Cardiac fibroblast (primary cell): ENCODE measurements at regions not wholly inside any gene's neighbourhood (a gene's known extent, or its start where the extent isn't known, plus 50 kb on each side); places are given as distances from the start of the nearest gene placed in this dataset.

Experiments
- DNase-seq, 2 donors: peaks; one replicate each; pipeline versions ENCODE4 v3.0.0 to v3.0.0-alpha.2; 2010; ENCODE audit warnings: low read depth in 2 of 2
- H3K4me3 ChIP-seq, 2 donors: replicated peaks in 1 of 2; 1 replicate in 1 of 2; 2 replicates in 1 of 2; pipeline ENCODE4 v1.5.1; 2011; ENCODE audit warnings: low read depth in 2 of 2, low read length in 2 of 2, mild to moderate bottlenecking in 2 of 2, moderate library complexity in 1 of 2
- TF ChIP-seq, protein P1 (sequence below): IDR thresholded peaks from one replicate; pipeline ENCODE4 v1.5.1; 2011; ENCODE audit warnings: low read depth, mild to moderate bottlenecking, low read length, inconsistent platforms

DNA sequence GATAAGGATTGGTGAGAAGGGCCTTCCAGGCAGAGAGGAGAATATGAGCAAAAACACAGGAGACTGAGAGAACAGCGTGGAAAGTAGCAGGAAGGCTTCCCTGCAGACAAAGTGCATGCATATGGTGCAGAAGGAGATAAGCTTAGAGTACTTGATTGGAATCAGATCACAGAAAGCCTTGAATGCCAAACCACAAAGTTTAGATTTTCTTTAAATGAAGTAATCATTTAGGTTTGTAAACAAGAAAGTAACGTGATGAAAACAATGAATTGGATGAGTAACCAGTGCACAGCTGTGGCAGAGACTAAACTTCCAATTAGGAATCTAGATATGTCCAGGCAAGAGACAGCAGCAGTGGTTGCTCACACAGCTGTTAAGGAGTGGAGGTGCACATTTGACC is 83.8 kb upstream of the C1QTNF7 start:
- TF ChIP-seq, protein P1, sequence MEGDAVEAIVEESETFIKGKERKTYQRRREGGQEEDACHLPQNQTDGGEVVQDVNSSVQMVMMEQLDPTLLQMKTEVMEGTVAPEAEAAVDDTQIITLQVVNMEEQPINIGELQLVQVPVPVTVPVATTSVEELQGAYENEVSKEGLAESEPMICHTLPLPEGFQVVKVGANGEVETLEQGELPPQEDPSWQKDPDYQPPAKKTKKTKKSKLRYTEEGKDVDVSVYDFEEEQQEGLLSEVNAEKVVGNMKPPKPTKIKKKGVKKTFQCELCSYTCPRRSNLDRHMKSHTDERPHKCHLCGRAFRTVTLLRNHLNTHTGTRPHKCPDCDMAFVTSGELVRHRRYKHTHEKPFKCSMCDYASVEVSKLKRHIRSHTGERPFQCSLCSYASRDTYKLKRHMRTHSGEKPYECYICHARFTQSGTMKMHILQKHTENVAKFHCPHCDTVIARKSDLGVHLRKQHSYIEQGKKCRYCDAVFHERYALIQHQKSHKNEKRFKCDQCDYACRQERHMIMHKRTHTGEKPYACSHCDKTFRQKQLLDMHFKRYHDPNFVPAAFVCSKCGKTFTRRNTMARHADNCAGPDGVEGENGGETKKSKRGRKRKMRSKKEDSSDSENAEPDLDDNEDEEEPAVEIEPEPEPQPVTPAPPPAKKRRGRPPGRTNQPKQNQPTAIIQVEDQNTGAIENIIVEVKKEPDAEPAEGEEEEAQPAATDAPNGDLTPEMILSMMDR, result no peak
- no peak overlapping the region for H3K4me3 ChIP-seq
- peak; percentile 46 to 61 for DNase-seq

DNA sequence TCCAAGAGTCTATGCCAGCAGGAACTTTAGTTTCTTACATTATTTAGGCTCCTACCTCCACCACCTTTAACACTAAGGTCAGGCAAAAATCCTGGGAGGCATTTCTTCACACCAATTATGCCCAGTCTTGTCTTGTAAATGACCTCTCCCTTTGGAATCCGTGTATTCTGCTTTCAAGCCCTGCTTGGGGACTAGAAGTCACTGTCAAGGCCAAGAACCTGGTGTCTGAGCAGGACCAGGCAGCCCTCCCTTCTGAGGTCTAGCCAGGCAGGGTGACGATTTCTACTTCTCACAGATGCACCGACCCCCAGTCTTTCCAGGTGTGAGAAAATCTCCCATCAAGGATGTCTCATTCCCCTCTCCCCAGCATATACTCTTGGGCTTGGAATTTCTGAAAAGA is 82.7 kb upstream of the C1QTNF7 start:
- no peak overlapping the region for H3K4me3 ChIP-seq
- TF ChIP-seq, protein P1, result no peak
- no peak for DNase-seq

DNA sequence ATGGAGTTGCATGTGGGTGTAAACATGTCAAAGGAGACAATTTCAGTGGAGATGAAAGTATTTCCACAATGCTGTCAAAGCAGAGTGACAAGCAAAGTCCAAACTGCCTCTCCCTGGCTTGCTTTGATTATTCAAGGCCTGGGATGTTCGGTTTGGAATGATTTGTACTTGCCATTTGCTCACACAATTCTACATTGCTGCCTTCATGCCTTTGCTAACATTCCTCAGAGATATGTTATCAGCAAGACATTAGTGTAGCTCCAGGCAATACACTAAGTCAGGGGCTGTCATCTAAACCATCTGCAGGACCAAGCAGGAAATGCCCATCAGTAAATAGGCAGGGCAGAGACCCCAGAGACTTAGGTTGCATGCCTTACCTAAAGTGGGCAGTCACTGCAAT is 79.6 kb upstream of the C1QTNF7 start:
- no peak overlapping the region for H3K4me3 ChIP-seq
- TF ChIP-seq, protein P1, result no peak
- no peak for DNase-seq

DNA sequence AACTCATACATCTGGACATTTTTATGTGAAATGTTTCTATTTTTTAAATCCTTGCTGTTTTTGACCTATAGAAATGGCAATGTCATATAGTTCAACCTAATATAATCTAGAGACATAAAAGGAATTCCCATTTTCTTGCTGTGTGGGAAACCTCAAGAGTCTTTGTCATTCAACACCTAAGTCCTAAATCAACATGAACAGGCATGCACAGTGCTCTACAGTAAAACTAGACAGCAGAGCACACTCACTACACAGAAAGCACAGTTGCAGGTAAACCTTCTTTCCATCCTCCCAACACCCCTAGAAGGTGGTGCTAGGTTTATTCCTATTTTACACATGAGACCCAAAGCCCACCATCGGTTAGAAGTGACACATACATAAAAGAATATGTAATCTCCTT is 79.1 kb upstream of the C1QTNF7 start:
- TF ChIP-seq, protein P1, result no peak
- no peak overlapping the region for H3K4me3 ChIP-seq
- DNase-seq, result no peak

DNA sequence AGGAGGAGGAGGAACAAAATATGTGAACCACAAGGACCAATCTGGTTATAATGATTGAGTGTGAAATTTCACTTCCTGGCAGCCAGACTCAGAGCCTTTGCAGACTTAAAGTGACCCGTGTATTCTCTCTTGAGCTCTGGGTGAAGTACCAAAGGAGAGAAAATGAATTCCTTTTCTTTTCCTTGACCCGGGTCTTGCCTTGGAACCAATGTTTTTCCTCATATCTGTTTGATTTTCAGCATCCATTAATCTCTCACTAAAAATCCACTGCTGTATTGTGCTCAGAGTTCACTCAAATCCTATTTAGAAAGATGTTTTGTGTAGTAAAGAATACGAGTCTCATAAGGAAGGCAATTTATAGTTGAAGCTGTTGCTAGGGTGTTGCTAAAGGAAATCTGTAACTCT is 78.3 kb upstream of the C1QTNF7 start:
- no peak overlapping the region for H3K4me3 ChIP-seq
- TF ChIP-seq, protein P1, result no peak

DNA sequence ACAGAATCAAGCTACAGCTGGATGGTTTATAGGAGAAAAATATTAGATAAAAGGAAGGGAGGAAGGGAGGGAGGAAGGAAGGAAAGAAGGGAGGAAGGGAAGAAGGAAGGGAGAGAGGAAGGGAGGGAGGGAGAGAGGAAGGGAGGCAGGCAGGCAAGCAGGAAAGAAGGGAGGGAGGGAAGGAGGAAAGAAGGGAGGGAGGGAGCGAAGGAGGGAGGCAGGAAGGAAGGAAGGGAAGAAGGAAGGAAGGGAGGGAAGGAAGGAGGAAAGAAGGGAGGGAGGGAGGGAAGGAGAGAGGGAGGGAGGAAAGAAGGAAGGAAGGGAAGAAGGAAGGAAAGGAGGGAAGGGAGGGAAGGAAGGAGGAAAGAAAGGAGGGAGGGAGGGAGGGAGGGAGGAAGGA is 77.9 kb upstream of the C1QTNF7 start:
- DNase-seq, result no peak
- TF ChIP-seq, protein P1, result no peak

More for the DNA sequence above, 78.3 kb upstream of the C1QTNF7 start:
- DNase-seq, result no peak

DNA sequence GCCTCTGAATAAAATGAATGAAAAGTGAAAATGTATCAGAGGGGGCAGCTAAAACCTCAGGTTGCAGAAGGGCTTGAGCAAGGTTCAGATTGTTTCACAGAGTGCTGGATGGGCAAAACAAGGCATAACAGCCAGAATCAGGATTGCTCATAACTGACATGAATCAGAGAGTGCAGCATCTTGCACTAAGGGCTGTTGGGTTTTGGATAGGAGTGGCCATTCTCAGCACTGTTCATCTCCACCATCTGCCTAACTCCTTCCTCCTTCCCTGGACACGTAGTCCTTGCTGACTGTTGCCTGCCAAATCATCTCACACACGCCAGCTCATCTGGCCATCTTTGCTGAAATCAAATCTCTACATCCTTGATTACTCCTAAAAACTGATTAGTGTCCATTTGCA is 75.3 kb upstream of the C1QTNF7 start:
- DNase-seq, result no peak
- no peak overlapping the region for H3K4me3 ChIP-seq
- TF ChIP-seq, protein P1, result no peak

More for the DNA sequence above, 77.9 kb upstream of the C1QTNF7 start:
- H3K4me3 ChIP-seq, result no peak overlapping the region
